ENCODE measurements at regions not wholly inside any gene's neighbourhood (a gene's known extent, or its start where the extent isn't known, plus 50 kb on each side); places are given as distances from the start of the nearest gene placed in this dataset.

DNA sequence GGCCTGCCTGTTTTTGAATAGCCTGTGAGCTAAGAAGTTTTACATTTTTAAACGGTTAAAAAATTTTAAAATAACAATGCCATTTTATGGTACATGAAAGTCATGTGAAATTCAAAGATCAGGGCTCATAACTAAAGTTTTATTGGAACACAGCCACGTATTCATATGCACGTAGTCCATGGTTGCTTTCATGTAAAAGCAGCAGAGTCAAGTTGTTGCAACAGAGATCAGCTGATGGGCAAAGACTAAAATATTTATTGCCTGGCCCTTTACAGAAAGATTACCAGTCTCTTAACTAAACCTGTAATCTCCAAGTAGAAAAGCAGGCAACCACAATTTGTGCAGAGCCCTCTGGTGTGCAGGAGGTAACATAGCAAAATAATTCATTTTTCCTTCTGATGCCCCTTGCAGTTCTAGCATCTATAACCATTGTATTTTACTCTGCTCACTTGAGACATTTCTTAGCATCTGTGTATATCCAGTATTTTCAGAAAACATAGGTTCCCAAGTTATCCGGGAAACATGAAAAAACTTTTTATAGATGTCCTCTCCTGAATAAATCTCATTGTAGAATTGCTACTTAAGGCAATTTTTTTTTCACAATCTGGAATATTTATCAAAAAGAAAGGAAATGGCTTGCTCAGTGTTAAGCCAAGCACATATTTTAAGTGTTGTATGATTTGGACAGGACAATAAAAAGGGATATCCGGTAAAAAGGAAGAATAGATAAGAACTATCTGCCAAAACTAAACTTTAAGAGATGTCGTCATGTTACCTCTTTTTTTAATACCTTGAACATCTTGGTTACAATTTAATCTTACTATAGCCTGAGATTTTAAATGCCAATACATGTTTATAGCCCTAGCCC, 430.8 kb downstream of the PLPP3 start:
- TF ChIP-seq POLR2A (IDR thresholded peaks at IDR 0.05; ENCODE audit: low read depth, low read length), result no peak
- no peak for TF ChIP-seq TAF1 (IDR thresholded peaks at IDR 0.05; ENCODE audit: borderline replicate concordance, low read depth, low read length)
- no peak for TF ChIP-seq POLR2AphosphoS5 (IDR thresholded peaks at IDR 0.05; ENCODE audit: low read depth, low read length)
